Thyroid gland (tissue), 4 donors: ENCODE measurements at regions not wholly inside any gene's neighbourhood (a gene's known extent, or its start where the extent isn't known, plus 50 kb on each side); places are given as distances from the start of the nearest gene placed in this dataset.

Experiments used
- POLR2A ChIP-seq, 2 donors: fragments of 450-650 bp; IDR thresholded peaks; one replicate each; pipeline ENCODE4 v1.6.1; 2017; ENCODE audit warnings: antibody characterized with exemption in 2 of 2, mild to moderate bottlenecking in 2 of 2, moderate library complexity in 1 of 2
- TF ChIP-seq, protein P1 (sequence below), 6 experiments: fragments of 200-600 bp in 3 of 6; fragments of 450-650 bp in 3 of 6; sonication (generic) in 3 of 6; IDR thresholded peaks; one replicate each; pipeline ENCODE4 v1.5.1; 2016 to 2019; ENCODE audit warnings: antibody characterized with exemption in 6 of 6, mild to moderate bottlenecking in 2 of 6, inconsistent platforms in 1 of 6, moderate library complexity in 1 of 6

DNA sequence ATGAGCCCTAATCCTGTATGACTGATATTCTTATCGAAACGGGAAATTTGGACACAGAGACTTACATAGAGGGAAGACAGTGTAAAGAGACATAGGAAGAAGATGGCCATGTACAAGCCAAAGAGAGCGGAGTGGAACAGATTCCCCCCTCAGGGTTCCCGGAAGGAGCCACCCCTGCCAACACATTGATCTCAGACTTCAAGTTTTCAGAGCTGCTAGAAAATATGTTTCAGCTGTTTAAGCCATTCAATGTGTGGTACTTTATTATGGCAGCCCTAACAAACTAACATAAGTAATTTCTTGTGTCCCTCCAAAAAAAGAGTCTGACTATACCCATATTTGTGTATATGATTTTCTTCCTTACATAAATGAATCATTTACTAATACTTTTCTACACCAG, 128.0 kb upstream of the STC2 start:
- TF ChIP-seq, protein P1, sequence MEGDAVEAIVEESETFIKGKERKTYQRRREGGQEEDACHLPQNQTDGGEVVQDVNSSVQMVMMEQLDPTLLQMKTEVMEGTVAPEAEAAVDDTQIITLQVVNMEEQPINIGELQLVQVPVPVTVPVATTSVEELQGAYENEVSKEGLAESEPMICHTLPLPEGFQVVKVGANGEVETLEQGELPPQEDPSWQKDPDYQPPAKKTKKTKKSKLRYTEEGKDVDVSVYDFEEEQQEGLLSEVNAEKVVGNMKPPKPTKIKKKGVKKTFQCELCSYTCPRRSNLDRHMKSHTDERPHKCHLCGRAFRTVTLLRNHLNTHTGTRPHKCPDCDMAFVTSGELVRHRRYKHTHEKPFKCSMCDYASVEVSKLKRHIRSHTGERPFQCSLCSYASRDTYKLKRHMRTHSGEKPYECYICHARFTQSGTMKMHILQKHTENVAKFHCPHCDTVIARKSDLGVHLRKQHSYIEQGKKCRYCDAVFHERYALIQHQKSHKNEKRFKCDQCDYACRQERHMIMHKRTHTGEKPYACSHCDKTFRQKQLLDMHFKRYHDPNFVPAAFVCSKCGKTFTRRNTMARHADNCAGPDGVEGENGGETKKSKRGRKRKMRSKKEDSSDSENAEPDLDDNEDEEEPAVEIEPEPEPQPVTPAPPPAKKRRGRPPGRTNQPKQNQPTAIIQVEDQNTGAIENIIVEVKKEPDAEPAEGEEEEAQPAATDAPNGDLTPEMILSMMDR (IDR thresholded peaks at IDR 0.05) = no peak
- TF ChIP-seq POLR2A (IDR thresholded peaks at IDR 0.05) = no peak
